ENCODE measurements at regions not wholly inside any gene's neighbourhood (a gene's known extent, or its start where the extent isn't known, plus 50 kb on each side); places are given as distances from the start of the nearest gene placed in this dataset.

DNA sequence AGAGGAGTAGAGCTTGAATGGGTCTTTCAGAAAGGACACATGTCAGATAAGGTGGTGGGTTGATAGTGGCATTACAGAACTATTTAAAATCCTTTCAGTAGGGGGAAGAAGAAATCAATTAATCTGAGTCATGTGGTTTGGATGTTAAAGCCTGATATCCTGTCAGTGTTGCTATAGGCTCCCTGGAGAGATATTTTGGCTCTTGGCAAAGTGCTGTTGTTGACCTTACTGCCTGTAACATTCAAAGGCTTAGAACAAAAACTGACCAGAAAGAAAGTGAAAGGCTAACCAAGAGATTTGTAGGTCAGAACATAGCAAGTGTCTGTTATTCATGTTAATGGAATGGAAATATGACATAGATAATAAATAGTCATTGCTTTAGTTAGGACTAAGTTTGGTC lies 552.9 kb downstream of the DIPK2A start:
- H3K27me3 ChIP-seq (replicated peaks; ENCODE audit: insufficient read depth), result no peaks in the 10 kb centered on the region
- H3K4me1 ChIP-seq (ENCODE audit: control insufficient read depth in 1 of 2, low read depth in 2 of 2), result no peaks in the 10 kb centered on the region
- no peak overlapping the region for H3K27ac ChIP-seq
- ATAC-seq (ENCODE audit: insufficient number of reproducible peaks, low FRiP score, low read depth) (no peak), DNase-seq (ENCODE audit: low spot score) (no peak)
- TF ChIP-seq CTCF (IDR thresholded peaks at IDR 0.05), result no peak
- H3K36me3 ChIP-seq, result no peaks in the 10 kb centered on the region
- no peaks in the 10 kb centered on the region for H3K9me3 ChIP-seq
- H3K4me3 ChIP-seq, result no peak overlapping the region

DNA sequence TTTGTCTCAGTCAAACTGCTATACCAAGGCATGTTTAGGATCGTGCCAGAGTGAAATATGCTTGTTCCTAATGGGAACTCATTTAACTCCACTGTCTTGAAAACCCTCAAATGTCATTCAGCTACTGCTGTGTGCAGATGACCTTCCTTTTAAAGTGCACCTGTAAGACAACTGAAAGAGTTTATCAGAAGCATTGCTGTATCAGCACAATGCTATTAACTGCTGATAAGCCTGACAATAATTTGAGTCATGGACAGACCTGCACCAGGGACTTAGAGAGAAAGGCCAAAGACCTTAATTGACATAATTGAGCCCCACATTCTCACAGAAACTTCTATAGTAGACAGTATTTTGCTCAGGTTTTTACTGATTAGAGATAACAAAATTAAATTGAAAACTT lies 557.9 kb downstream of the DIPK2A start:
- no peak overlapping the region for H3K27ac ChIP-seq
- no peak for TF ChIP-seq CTCF (IDR thresholded peaks at IDR 0.05)

DNA sequence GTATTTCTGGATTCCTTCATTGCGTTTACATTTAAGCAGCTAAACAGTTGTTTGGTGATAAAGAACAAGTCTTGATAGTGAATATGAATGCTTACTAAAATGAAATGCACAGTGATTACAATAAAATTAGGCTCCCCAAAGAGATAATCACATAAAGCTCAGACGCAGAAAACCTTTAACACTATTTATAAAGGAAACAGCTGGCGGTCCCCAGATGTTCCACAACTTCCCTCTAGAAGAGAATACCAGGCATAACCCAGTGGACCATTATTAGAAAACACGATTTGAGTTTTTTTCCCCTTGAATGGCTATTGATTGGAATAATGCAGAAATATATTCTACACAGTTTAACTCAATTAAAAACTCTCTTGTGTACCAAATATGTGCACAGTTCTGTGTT lies 573.2 kb downstream of the DIPK2A start:
- Histone ChIP-seq H3K36me3 (no peaks in the 10 kb centered on the region), H3K27ac (no peak overlapping the region), H3K27me3 (replicated peaks; ENCODE audit: insufficient read depth) (no peaks in the 10 kb centered on the region), H3K4me1 (ENCODE audit: control insufficient read depth in 1 of 2, low read depth in 2 of 2) (no peaks in the 10 kb centered on the region), H3K4me3 (no peak overlapping the region), H3K9me3 (no peaks in the 10 kb centered on the region)
- no peak for ATAC-seq (ENCODE audit: insufficient number of reproducible peaks, low FRiP score, low read depth)
- no peak for DNase-seq (ENCODE audit: low spot score)
- TF ChIP-seq CTCF (IDR thresholded peaks at IDR 0.05), result no peak

More for the DNA sequence above, 557.9 kb downstream of the DIPK2A start:
- Histone ChIP-seq H3K27me3 (replicated peaks; ENCODE audit: insufficient read depth) (no peaks in the 10 kb centered on the region), H3K36me3 (no peaks in the 10 kb centered on the region), H3K4me1 (ENCODE audit: control insufficient read depth in 1 of 2, low read depth in 2 of 2) (no peaks in the 10 kb centered on the region), H3K4me3 (no peak overlapping the region), H3K9me3 (no peaks in the 10 kb centered on the region)
- DNase-seq (ENCODE audit: low spot score) (no peak), ATAC-seq (ENCODE audit: insufficient number of reproducible peaks, low FRiP score, low read depth) (no peak)

DNA sequence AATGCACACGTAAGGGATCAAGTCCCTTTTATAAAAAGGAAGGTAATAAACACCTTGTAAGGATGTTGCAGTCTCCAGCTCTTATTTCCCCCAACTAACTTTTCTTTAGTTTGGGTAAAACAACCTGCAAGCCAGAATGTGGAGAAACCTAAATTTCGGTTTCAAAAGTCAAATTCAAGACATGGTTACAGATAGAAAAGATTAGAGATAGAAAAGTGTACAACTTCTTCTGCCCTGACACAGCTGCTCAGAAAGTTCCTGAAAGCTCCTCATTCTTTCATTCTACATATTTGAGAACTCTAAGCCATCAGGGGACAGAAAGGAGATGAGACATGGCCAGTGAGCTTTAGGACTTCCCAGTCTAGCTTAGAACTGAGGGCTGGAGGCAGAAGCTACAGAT lies 574.9 kb downstream of the DIPK2A start:
- Histone ChIP-seq H3K27me3 (replicated peaks; ENCODE audit: insufficient read depth) (no peaks in the 10 kb centered on the region), H3K4me3 (no peak overlapping the region), H3K9me3 (no peaks in the 10 kb centered on the region), H3K4me1 (ENCODE audit: control insufficient read depth in 1 of 2, low read depth in 2 of 2) (no peaks in the 10 kb centered on the region), H3K36me3 (no peaks in the 10 kb centered on the region), H3K27ac (no peak overlapping the region)
- DNase-seq (ENCODE audit: low spot score), result no peak
- no peak for ATAC-seq (ENCODE audit: insufficient number of reproducible peaks, low FRiP score, low read depth)
- TF ChIP-seq CTCF (IDR thresholded peaks at IDR 0.05), result no peak

- no peak for ATAC-seq (ENCODE audit: insufficient number of reproducible peaks, low FRiP score, low read depth)
- H3K27ac ChIP-seq, result no peak overlapping the region
Observed at GRCh38 chr3:144548346-144548745, 576.7 kb downstream of the DIPK2A start.

More at GRCh38 chr3:144548346-144548745, 576.7 kb downstream of the DIPK2A start:
- no peak for TF ChIP-seq CTCF (IDR thresholded peaks at IDR 0.05)
- H3K9me3 ChIP-seq, result no peaks in the 10 kb centered on the region
- DNase-seq (ENCODE audit: low spot score), result no peak
- H3K4me1 ChIP-seq (ENCODE audit: control insufficient read depth in 1 of 2, low read depth in 2 of 2), result no peaks in the 10 kb centered on the region
- H3K36me3 ChIP-seq, result no peaks in the 10 kb centered on the region
- no peaks in the 10 kb centered on the region for H3K27me3 ChIP-seq (replicated peaks; ENCODE audit: insufficient read depth)
- no peak overlapping the region for H3K4me3 ChIP-seq
